Mesodermal cell (in vitro differentiated cells): ENCODE measurements at regions not wholly inside any gene's neighbourhood (a gene's known extent, or its start where the extent isn't known, plus 50 kb on each side); places are given as distances from the start of the nearest gene placed in this dataset.

ENCODE experiments used
- H3K27ac ChIP-seq: 2 replicates; pipeline ENCODE4 v1.7.0; 2013; ENCODE audit warnings: mild to moderate bottlenecking, low read depth, low read length, moderate library complexity; ENCODE audit not compliant: severe bottlenecking
- H3K36me3 ChIP-seq: 2 replicates; pipeline ENCODE4 v1.7.1; 2013; ENCODE audit warnings: mild to moderate bottlenecking, low read length, moderate library complexity; ENCODE audit not compliant: control insufficient read depth, insufficient read depth
- H3K4me1 ChIP-seq: one replicate; pipeline ENCODE4 v1.7.1; 2013; ENCODE audit warnings: mild to moderate bottlenecking, low read length; ENCODE audit not compliant: insufficient read depth, control insufficient read depth, poor library complexity, severe bottlenecking
- H3K4me3 ChIP-seq: 2 replicates; pipeline ENCODE4 v1.7.0; 2013; ENCODE audit warnings: low read length, control low read depth, mild to moderate bottlenecking; ENCODE audit not compliant: insufficient read depth, poor library complexity, severe bottlenecking; ENCODE audit errors: extremely low read depth
- H3K9me3 ChIP-seq: 2 replicates; pipeline ENCODE4 v1.7.1; 2013; ENCODE audit warnings: mild to moderate bottlenecking, low read length, moderate library complexity; ENCODE audit not compliant: control insufficient read depth
- WGBS, 2 experiments: methylation state at CpG; one replicate each; pipeline ENCODE4 v1.1.5; 2013; ENCODE audit warnings: missing lambda C conversion rate in 2 of 2; ENCODE audit not compliant: insufficient coverage in 2 of 2; 5-methylcytosine and 5-hydroxymethylcytosine counted together

GRCh38 chr1:37085393-37085792 is 51.1 kb upstream of the GRIK3 start:
- 0% methylated on average over 1 of the region's 6 CpGs; no CpG with 5 or more reads in 1 of the 2 experiments for WGBS, 2 experiments
- H3K4me1 ChIP-seq, result no peaks in the 10 kb centered on the region
- no peaks in the 10 kb centered on the region for H3K9me3 ChIP-seq
- no peaks in the 10 kb centered on the region for H3K36me3 ChIP-seq
- no peak overlapping the region for H3K27ac ChIP-seq
- no peak overlapping the region for H3K4me3 ChIP-seq

DNA sequence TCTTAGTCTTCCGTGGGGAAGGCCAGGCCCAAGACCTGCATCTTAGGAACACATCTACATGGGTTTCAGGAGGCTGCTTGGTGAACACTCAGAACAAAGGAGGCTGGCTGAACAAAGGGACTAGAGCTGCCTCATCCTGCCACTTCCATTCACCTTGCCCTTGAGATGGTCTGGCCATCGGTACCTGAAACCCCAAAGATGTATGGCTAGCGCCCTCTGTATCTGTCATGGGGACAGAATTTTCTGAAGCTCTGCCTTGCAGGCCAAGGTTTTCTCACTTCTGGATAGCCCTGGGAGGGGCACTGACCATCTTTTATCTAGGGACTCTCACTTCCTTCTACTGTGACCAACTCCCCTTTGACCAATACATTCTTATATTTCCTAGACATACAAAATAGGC is 55.4 kb upstream of the GRIK3 start:
- Histone ChIP-seq H3K4me1 (no peaks in the 10 kb centered on the region), H3K36me3 (no peaks in the 10 kb centered on the region), H3K4me3 (no peak overlapping the region), H3K9me3 (no peaks in the 10 kb centered on the region), H3K27ac (no peak overlapping the region)
- 81 to 89% methylated on average over 3 of the region's 3 CpGs for WGBS, 2 experiments

DNA sequence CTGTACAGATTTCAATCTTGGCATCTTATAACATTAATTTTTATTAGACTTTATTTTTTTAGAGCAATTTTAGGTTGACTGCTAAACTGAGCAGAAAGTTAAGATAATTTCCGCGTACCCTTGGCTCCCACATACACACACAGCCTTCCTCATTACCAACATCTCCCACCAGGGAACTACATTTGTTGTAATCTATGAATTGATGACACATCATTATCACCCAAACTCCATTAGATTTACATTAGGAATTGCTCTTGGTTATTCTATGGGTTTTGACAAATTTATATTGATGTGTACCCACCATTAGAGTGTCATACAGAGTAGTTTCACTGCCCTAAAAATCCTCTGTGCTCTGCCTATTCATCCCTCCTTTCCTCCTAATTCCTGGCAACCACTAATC is 56.4 kb upstream of the GRIK3 start:
- H3K4me3 ChIP-seq, result no peak overlapping the region
- H3K9me3 ChIP-seq, result no peaks in the 10 kb centered on the region
- WGBS, 2 experiments, result no CpG with 5 or more reads among the region's 2 CpGs
- H3K4me1 ChIP-seq, result no peaks in the 10 kb centered on the region
- H3K27ac ChIP-seq, result no peak overlapping the region
- no peaks in the 10 kb centered on the region for H3K36me3 ChIP-seq

GRCh38 chr1:37092937-37093336 is 58.6 kb upstream of the GRIK3 start:
- Histone ChIP-seq H3K4me3 (no peak overlapping the region), H3K4me1 (peaks cover 3% of the 10 kb centered on the region), H3K9me3 (no peaks in the 10 kb centered on the region), H3K27ac (no peak overlapping the region), H3K36me3 (no peaks in the 10 kb centered on the region)
- WGBS, 2 experiments, result 65 to 82% methylated on average over 1 of the region's 1 CpG

DNA sequence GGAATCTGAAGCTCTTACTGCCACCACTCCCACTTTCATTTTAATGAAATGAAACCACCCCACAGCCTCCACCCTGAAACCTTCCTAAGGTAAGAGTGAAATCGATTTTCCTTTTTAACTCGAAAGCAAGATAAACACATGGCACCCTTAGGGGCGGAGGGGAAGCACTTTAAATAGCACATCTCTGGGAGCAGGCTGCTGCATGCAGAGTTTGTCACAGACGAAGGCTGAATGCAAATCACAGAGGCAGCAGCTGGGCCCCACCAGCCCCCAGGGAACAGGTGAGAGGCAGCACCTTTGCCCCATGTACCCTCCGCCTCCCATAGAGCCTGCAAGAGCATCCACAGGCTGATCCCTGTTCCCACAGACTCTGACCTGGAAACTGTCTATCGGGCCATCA is 60.0 kb upstream of the GRIK3 start:
- H3K36me3 ChIP-seq, result no peaks in the 10 kb centered on the region
- WGBS, 2 experiments, result 73 to 77% methylated on average over 4 to 6 of the region's 6 CpGs
- no peak overlapping the region for H3K27ac ChIP-seq
- H3K9me3 ChIP-seq, result no peaks in the 10 kb centered on the region
- peaks cover 6% of the 10 kb centered on the region for H3K4me1 ChIP-seq
- no peak overlapping the region for H3K4me3 ChIP-seq

DNA sequence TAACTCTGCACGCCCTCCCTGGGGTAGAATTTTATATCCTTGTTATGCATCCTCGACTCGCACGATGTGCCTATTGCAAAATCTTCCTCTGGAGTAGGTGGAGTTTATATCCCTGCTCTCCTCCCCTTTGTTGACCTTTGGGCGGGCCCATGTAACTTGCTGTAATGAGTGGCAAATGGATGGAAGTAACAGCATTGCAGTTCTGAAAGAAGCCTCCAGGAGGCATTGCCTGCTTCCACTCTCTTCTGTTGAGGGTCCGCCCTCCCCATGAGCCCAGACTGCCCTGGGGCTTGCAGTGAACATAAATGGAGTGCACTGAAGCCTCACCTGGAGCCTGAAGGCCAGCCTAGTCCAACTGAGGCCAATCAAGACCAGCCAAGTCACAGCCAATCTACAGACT is 62.2 kb upstream of the GRIK3 start:
- WGBS, 2 experiments, result 91 to 92% methylated on average over 5 of the region's 6 CpGs
- Histone ChIP-seq H3K4me3 (no peak overlapping the region), H3K9me3 (no peaks in the 10 kb centered on the region), H3K27ac (no peak overlapping the region), H3K36me3 (no peaks in the 10 kb centered on the region), H3K4me1 (peaks cover 6% of the 10 kb centered on the region)

GRCh38 chr1:37097731-37098130 is 63.4 kb upstream of the GRIK3 start:
- Histone ChIP-seq H3K27ac (no peak overlapping the region), H3K9me3 (no peaks in the 10 kb centered on the region), H3K4me1 (peaks cover 6% of the 10 kb centered on the region), H3K36me3 (no peaks in the 10 kb centered on the region), H3K4me3 (no peak overlapping the region)
- WGBS, 2 experiments, result 60 to 67% methylated on average over 5 to 6 of the region's 7 CpGs

- peaks cover 6% of the 10 kb centered on the region for H3K4me1 ChIP-seq
Observed at GRCh38 chr1:37098237-37098636, 63.9 kb upstream of the GRIK3 start.

GRCh38 chr1:37100310-37100709 is 66.0 kb upstream of the GRIK3 start:
- Histone ChIP-seq H3K27ac (no peak overlapping the region), H3K4me1 (peaks cover 6% of the 10 kb centered on the region), H3K9me3 (no peaks in the 10 kb centered on the region), H3K36me3 (no peaks in the 10 kb centered on the region), H3K4me3 (no peak overlapping the region)
- WGBS, 2 experiments, result 67 to 83% methylated on average over 1 of the region's 1 CpG

More at GRCh38 chr1:37098237-37098636, 63.9 kb upstream of the GRIK3 start:
- Histone ChIP-seq H3K36me3 (no peaks in the 10 kb centered on the region), H3K4me3 (no peak overlapping the region), H3K9me3 (no peaks in the 10 kb centered on the region), H3K27ac (no peak overlapping the region)

DNA sequence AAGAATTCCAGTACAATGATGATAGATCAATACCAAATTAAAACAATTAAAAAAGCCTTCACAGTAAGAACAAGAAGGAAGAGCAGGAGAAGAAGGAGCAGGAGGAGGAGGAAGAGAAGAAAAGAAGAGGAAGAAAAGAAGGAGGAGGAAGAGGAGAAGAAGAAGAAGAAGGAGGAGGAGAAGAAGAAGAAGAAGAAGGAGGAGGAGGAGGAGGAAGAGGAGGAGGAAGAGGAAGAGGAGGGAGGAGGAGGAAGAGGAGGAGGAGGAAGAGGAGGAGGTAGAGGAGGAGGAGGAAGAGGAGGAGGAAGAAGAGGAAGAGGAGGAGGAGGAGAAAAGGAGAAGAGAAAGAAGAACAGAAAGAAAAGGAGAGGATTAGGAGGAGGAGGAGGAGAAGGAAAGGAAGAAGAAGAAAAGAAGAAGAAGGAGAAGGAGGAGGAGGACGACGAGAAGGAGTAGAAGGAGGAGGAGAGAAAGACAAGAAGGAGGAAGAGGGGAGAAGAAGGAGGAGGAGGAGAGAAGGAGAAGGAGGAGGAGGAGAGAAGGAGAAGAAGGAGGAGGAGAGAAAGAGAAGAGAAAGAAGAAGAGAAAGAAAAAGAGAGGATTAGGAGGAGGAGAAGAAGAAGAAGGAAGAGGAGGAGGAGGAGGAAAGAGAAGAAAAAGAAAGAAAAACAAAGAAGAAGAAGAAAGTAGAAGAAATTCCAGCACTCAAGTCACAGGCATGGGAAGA is 68.5 kb upstream of the GRIK3 start:
- H3K27ac ChIP-seq, result no peak overlapping the region
- H3K4me1 ChIP-seq, result peaks cover 5% of the 10 kb centered on the region
- no peaks in the 10 kb centered on the region for H3K9me3 ChIP-seq
- no peak overlapping the region for H3K4me3 ChIP-seq
- WGBS, 2 experiments, result 82 to 86% methylated on average over 2 of the region's 2 CpGs
- no peaks in the 10 kb centered on the region for H3K36me3 ChIP-seq

GRCh38 chr1:37105911-37106310 is 71.6 kb upstream of the GRIK3 start:
- H3K9me3 ChIP-seq, result no peaks in the 10 kb centered on the region
- H3K4me1 ChIP-seq, result no peaks in the 10 kb centered on the region
- 90 to 96% methylated on average over 2 to 3 of the region's 5 CpGs for WGBS, 2 experiments
- H3K27ac ChIP-seq, result no peak overlapping the region
- no peak overlapping the region for H3K4me3 ChIP-seq
- H3K36me3 ChIP-seq, result no peaks in the 10 kb centered on the region
